ENCODE measurements at regions not wholly inside any gene's neighbourhood (a gene's known extent, or its start where the extent isn't known, plus 50 kb on each side); places are given as distances from the start of the nearest gene placed in this dataset.

GRCh38 chr4:121242188-121242750 is 78.1 kb upstream of the TNIP3 start:
- Histone ChIP-seq H3K36me3 (replicated peaks) (no peaks in the 10 kb centered on the region), H3K9me3 (no peaks in the 10 kb centered on the region), H3K4me3 (no peak overlapping the region), H3K27me3 (ENCODE audit: low read depth) (no peaks in the 10 kb centered on the region), H3K4me1 (no peaks in the 10 kb centered on the region)
- no peak for DNase-seq (ENCODE audit: low spot score in 2 of 2)
- in situ Hi-C loops (cut with MboI; ENCODE audit: low sequenced_read_pairs) = no loop called here

GRCh38 chr4:121239951-121240350 is 75.8 kb upstream of the TNIP3 start:
- in situ Hi-C loops (cut with MboI; ENCODE audit: low sequenced_read_pairs) = no loop called here
- Histone ChIP-seq H3K27me3 (ENCODE audit: low read depth) (no peaks in the 10 kb centered on the region), H3K4me1 (no peaks in the 10 kb centered on the region), H3K4me3 (no peak overlapping the region), H3K9me3 (no peaks in the 10 kb centered on the region), H3K36me3 (replicated peaks) (no peaks in the 10 kb centered on the region)
- DNase-seq (ENCODE audit: low spot score in 2 of 2) = no peak

GRCh38 chr4:121238461-121238860 is 74.3 kb upstream of the TNIP3 start:
- in situ Hi-C loops (cut with MboI; ENCODE audit: low sequenced_read_pairs) = no loop called here
- no peaks in the 10 kb centered on the region for H3K36me3 ChIP-seq (replicated peaks)

GRCh38 chr4:121237069-121237399 is 72.9 kb upstream of the TNIP3 start:
- no peaks in the 10 kb centered on the region for H3K27me3 ChIP-seq (ENCODE audit: low read depth)
- H3K9me3 ChIP-seq = no peaks in the 10 kb centered on the region
- no peaks in the 10 kb centered on the region for H3K36me3 ChIP-seq (replicated peaks)
- H3K4me3 ChIP-seq = no peak overlapping the region
- in situ Hi-C loops (cut with MboI; ENCODE audit: low sequenced_read_pairs) = no loop called here
- H3K4me1 ChIP-seq = no peaks in the 10 kb centered on the region
- DNase-seq (ENCODE audit: low spot score in 2 of 2) = no peak

More at GRCh38 chr4:121238461-121238860, 74.3 kb upstream of the TNIP3 start:
- H3K4me1 ChIP-seq = no peaks in the 10 kb centered on the region
- no peaks in the 10 kb centered on the region for H3K9me3 ChIP-seq
- no peak overlapping the region for H3K4me3 ChIP-seq
- DNase-seq (ENCODE audit: low spot score in 2 of 2) = no peak
- H3K27me3 ChIP-seq (ENCODE audit: low read depth) = no peaks in the 10 kb centered on the region

GRCh38 chr4:121236353-121237068 is 72.4 kb upstream of the TNIP3 start:
- no peaks in the 10 kb centered on the region for H3K4me1 ChIP-seq
- no peaks in the 10 kb centered on the region for H3K27me3 ChIP-seq (ENCODE audit: low read depth)
- in situ Hi-C loops (cut with MboI; ENCODE audit: low sequenced_read_pairs) = no loop called here
- no peak for DNase-seq (ENCODE audit: low spot score in 2 of 2)
- H3K4me3 ChIP-seq = no peak overlapping the region
- H3K9me3 ChIP-seq = no peaks in the 10 kb centered on the region
- no peaks in the 10 kb centered on the region for H3K36me3 ChIP-seq (replicated peaks)

- Histone ChIP-seq H3K9me3 (no peaks in the 10 kb centered on the region), H3K4me3 (no peak overlapping the region), H3K27me3 (ENCODE audit: low read depth) (no peaks in the 10 kb centered on the region), H3K4me1 (no peaks in the 10 kb centered on the region), H3K36me3 (replicated peaks) (no peaks in the 10 kb centered on the region)
- in situ Hi-C loops (cut with MboI; ENCODE audit: low sequenced_read_pairs) = no loop called here
- no peak for DNase-seq (ENCODE audit: low spot score in 2 of 2)
Observed at GRCh38 chr4:121233982-121234381, 69.9 kb upstream of the TNIP3 start.

GRCh38 chr4:121229993-121230392 is 65.9 kb upstream of the TNIP3 start:
- DNase-seq (ENCODE audit: low spot score in 2 of 2) = no peak
- Histone ChIP-seq H3K27me3 (ENCODE audit: low read depth) (no peaks in the 10 kb centered on the region), H3K9me3 (no peaks in the 10 kb centered on the region), H3K36me3 (replicated peaks) (no peaks in the 10 kb centered on the region), H3K4me3 (no peak overlapping the region), H3K4me1 (no peaks in the 10 kb centered on the region)
- in situ Hi-C loops (cut with MboI; ENCODE audit: low sequenced_read_pairs) = no loop called here

- in situ Hi-C loops (cut with MboI; ENCODE audit: low sequenced_read_pairs) = no loop called here
- Histone ChIP-seq H3K9me3 (no peaks in the 10 kb centered on the region), H3K36me3 (replicated peaks) (no peaks in the 10 kb centered on the region), H3K4me3 (no peak overlapping the region), H3K27me3 (ENCODE audit: low read depth) (no peaks in the 10 kb centered on the region), H3K4me1 (no peaks in the 10 kb centered on the region)
- DNase-seq (ENCODE audit: low spot score in 2 of 2) = no peak
Observed at GRCh38 chr4:121228848-121229247, 64.7 kb upstream of the TNIP3 start.

GRCh38 chr4:121227341-121227792 is 63.2 kb upstream of the TNIP3 start:
- no peaks in the 10 kb centered on the region for H3K27me3 ChIP-seq (ENCODE audit: low read depth)
- H3K4me1 ChIP-seq = no peaks in the 10 kb centered on the region
- no peak overlapping the region for H3K4me3 ChIP-seq
- DNase-seq (ENCODE audit: low spot score in 2 of 2) = no peak
- no peaks in the 10 kb centered on the region for H3K36me3 ChIP-seq (replicated peaks)
- H3K9me3 ChIP-seq = no peaks in the 10 kb centered on the region
- in situ Hi-C loops (cut with MboI; ENCODE audit: low sequenced_read_pairs) = no loop called here

- DNase-seq (ENCODE audit: low spot score in 2 of 2) = no peak
- in situ Hi-C loops (cut with MboI; ENCODE audit: low sequenced_read_pairs) = no loop called here
- H3K36me3 ChIP-seq (replicated peaks) = no peaks in the 10 kb centered on the region
- no peak overlapping the region for H3K4me3 ChIP-seq
- no peaks in the 10 kb centered on the region for H3K27me3 ChIP-seq (ENCODE audit: low read depth)
- H3K4me1 ChIP-seq = no peaks in the 10 kb centered on the region
- H3K9me3 ChIP-seq = no peaks in the 10 kb centered on the region
Observed at GRCh38 chr4:121226362-121226761, 62.2 kb upstream of the TNIP3 start.

GRCh38 chr4:121221608-121222007 is 57.5 kb upstream of the TNIP3 start:
- H3K9me3 ChIP-seq = no peaks in the 10 kb centered on the region
- DNase-seq (ENCODE audit: low spot score in 2 of 2) = no peak
- no peaks in the 10 kb centered on the region for H3K27me3 ChIP-seq (ENCODE audit: low read depth)
- no peaks in the 10 kb centered on the region for H3K36me3 ChIP-seq (replicated peaks)
- in situ Hi-C loops (cut with MboI; ENCODE audit: low sequenced_read_pairs) = no loop called here
- H3K4me3 ChIP-seq = no peak overlapping the region
- no peaks in the 10 kb centered on the region for H3K4me1 ChIP-seq

GRCh38 chr4:121221201-121221600 is 57.1 kb upstream of the TNIP3 start:
- in situ Hi-C loops (cut with MboI; ENCODE audit: low sequenced_read_pairs) = no loop called here

GRCh38 chr4:121220698-121221097 is 56.6 kb upstream of the TNIP3 start:
- in situ Hi-C loops (cut with MboI; ENCODE audit: low sequenced_read_pairs) = no loop called here
- Histone ChIP-seq H3K4me1 (no peaks in the 10 kb centered on the region), H3K36me3 (replicated peaks) (no peaks in the 10 kb centered on the region), H3K27me3 (ENCODE audit: low read depth) (no peaks in the 10 kb centered on the region), H3K9me3 (no peaks in the 10 kb centered on the region), H3K4me3 (no peak overlapping the region)
- DNase-seq (ENCODE audit: low spot score in 2 of 2) = no peak

More at GRCh38 chr4:121221201-121221600, 57.1 kb upstream of the TNIP3 start:
- no peaks in the 10 kb centered on the region for H3K27me3 ChIP-seq (ENCODE audit: low read depth)
- H3K36me3 ChIP-seq (replicated peaks) = no peaks in the 10 kb centered on the region
- H3K4me3 ChIP-seq = no peak overlapping the region
- DNase-seq (ENCODE audit: low spot score in 2 of 2) = no peak
- no peaks in the 10 kb centered on the region for H3K9me3 ChIP-seq
- no peaks in the 10 kb centered on the region for H3K4me1 ChIP-seq

GRCh38 chr4:121219227-121219626 is 55.1 kb upstream of the TNIP3 start:
- H3K4me3 ChIP-seq = no peak overlapping the region
- no peaks in the 10 kb centered on the region for H3K4me1 ChIP-seq
- H3K36me3 ChIP-seq (replicated peaks) = no peaks in the 10 kb centered on the region
- in situ Hi-C loops (cut with MboI; ENCODE audit: low sequenced_read_pairs) = no loop called here
- DNase-seq (ENCODE audit: low spot score in 2 of 2) = no peak
- H3K9me3 ChIP-seq = no peaks in the 10 kb centered on the region
- no peaks in the 10 kb centered on the region for H3K27me3 ChIP-seq (ENCODE audit: low read depth)

- H3K27me3 ChIP-seq (ENCODE audit: low read depth) = no peaks in the 10 kb centered on the region
- in situ Hi-C loops (cut with MboI; ENCODE audit: low sequenced_read_pairs) = no loop called here
- H3K9me3 ChIP-seq = no peaks in the 10 kb centered on the region
- H3K4me3 ChIP-seq = no peak overlapping the region
- no peaks in the 10 kb centered on the region for H3K4me1 ChIP-seq
- no peaks in the 10 kb centered on the region for H3K36me3 ChIP-seq (replicated peaks)
- DNase-seq (ENCODE audit: low spot score in 2 of 2) = no peak
Observed at GRCh38 chr4:121217351-121217750, 53.2 kb upstream of the TNIP3 start.
